T-helper 9 cell (primary cell): ENCODE measurements at regions not wholly inside any gene's neighbourhood (a gene's known extent, or its start where the extent isn't known, plus 50 kb on each side); places are given as distances from the start of the nearest gene placed in this dataset.
"Not testable (repeated sequence)": the region's sequence is repeated elsewhere in the genome, so short reads cannot be mapped to it uniquely, and the experiment has no call there.

Experiments used
- DNase-seq: peaks from one replicate; pipeline ENCODE4 v3.0.0-alpha.2; 2020

- no peak for DNase-seq
These were observed 325.0 kb downstream of the HLX start for GRCh38 chr1:221204055-221204833.

- DNase-seq = no peak
These were observed 326.8 kb downstream of the HLX start for GRCh38 chr1:221206076-221206475.

GRCh38 chr1:221212926-221213325 lies 333.7 kb downstream of the HLX start:
- DNase-seq = no peak

GRCh38 chr1:221217029-221217428 lies 337.8 kb downstream of the HLX start:
- no peak for DNase-seq

GRCh38 chr1:221223281-221223680 lies 344.0 kb downstream of the HLX start:
- no peak for DNase-seq

- no peak for DNase-seq
These were observed 348.2 kb downstream of the HLX start for GRCh38 chr1:221227460-221227859.

GRCh38 chr1:221227872-221228337 lies 348.7 kb downstream of the HLX start:
- no peak for DNase-seq

- no peak for DNase-seq
These were observed 349.4 kb downstream of the HLX start for GRCh38 chr1:221228594-221228993.

GRCh38 chr1:221230605-221231004 lies 351.4 kb downstream of the HLX start:
- DNase-seq = no peak

- DNase-seq = no peak
These were observed 355.5 kb downstream of the HLX start for GRCh38 chr1:221234791-221235190.

GRCh38 chr1:221237587-221237986 lies 358.3 kb downstream of the HLX start:
- DNase-seq = no peak

- no peak for DNase-seq
These were observed 359.9 kb downstream of the HLX start for GRCh38 chr1:221239181-221239580.

- no peak for DNase-seq
These were observed 360.5 kb downstream of the HLX start for GRCh38 chr1:221239792-221240191.

- no peak for DNase-seq
These were observed 361.4 kb downstream of the HLX start for GRCh38 chr1:221240690-221241089.

- DNase-seq = no peak
These were observed 361.9 kb downstream of the HLX start for GRCh38 chr1:221241157-221241556.

- no peak for DNase-seq
These were observed 362.3 kb downstream of the HLX start for GRCh38 chr1:221241592-221241991.

GRCh38 chr1:221246067-221246466 lies 366.8 kb downstream of the HLX start:
- DNase-seq = no peak

- DNase-seq = no peak
These were observed 367.6 kb downstream of the HLX start for GRCh38 chr1:221246628-221247415.

GRCh38 chr1:221251580-221251979 lies 372.3 kb downstream of the HLX start:
- DNase-seq = no peak

GRCh38 chr1:221254813-221255212 lies 375.6 kb downstream of the HLX start:
- DNase-seq = no peak

- DNase-seq = no peak
These were observed 377.5 kb downstream of the HLX start for GRCh38 chr1:221256773-221257172.

GRCh38 chr1:221257548-221257947 lies 378.3 kb downstream of the HLX start:
- not testable (repeated sequence) for DNase-seq

- not testable (repeated sequence) for DNase-seq
These were observed 383.4 kb downstream of the HLX start for GRCh38 chr1:221262677-221263076.
